ENCODE measurements at regions not wholly inside any gene's neighbourhood (a gene's known extent, or its start where the extent isn't known, plus 50 kb on each side); places are given as distances from the start of the nearest gene placed in this dataset.

GRCh38 chr2:188045016-188045415 lies 246.7 kb upstream of the GULP1 start:
- H2BK15ac ChIP-seq (ENCODE audit: low read depth, low read length): no peak overlapping the region
- dilution Hi-C loops (cut with HindIII; ENCODE audit: low sequenced_read_pairs, unreplicated experiment) (no loop called here), in situ Hi-C loops (cut with MboI; ENCODE audit: low sequenced_read_pairs) (no loop called here), intact Hi-C loops (cut with micrococcal nuclease) (no loop called here)
- ChIA-PET CTCF (no interaction called here), POLR2A (ENCODE audit: unreplicated experiment) (no interaction called here)
- ATAC-seq (ENCODE audit: low read depth) (no peak), DNase-seq (no peak)
- no peak overlapping the region for H4K91ac ChIP-seq (ENCODE audit: insufficient read depth, low read depth, low read length)
- H2BK20ac ChIP-seq (ENCODE audit: low read depth, low read length): no peak overlapping the region
- H3K4me3 ChIP-seq (ENCODE audit: insufficient read depth, low read depth, low read length): no peak overlapping the region
- no peak overlapping the region for H2AK9ac ChIP-seq (replicated peaks; ENCODE audit: low read depth, low read length, poor library complexity)
- H3K79me1 ChIP-seq (ENCODE audit: low read depth in 1 of 2, low read length in 2 of 2): no peaks in the 10 kb centered on the region
- BruUV-seq (replicated peaks): no TSS peak
- no peaks in the 10 kb centered on the region for H4K20me1 ChIP-seq (ENCODE audit: insufficient read depth, low read length)
- H2AK5ac ChIP-seq (ENCODE audit: low read depth, low read length): no peak overlapping the region
- TF ChIP-seq USF2 (IDR thresholded peaks at IDR 0.05; ENCODE audit: low read depth, low read length): no peak
- no peak for TF ChIP-seq FOS (IDR thresholded peaks at IDR 0.05; ENCODE audit: low read depth, low read length)
- TF ChIP-seq MXI1 (IDR thresholded peaks at IDR 0.05; ENCODE audit: borderline replicate concordance, low read depth, low read length): no peak
- TF ChIP-seq NFE2L2 (IDR thresholded peaks at IDR 0.05; ENCODE audit: low read depth, low read length): no peak
- H3K9me1 ChIP-seq (ENCODE audit: insufficient read depth, low read length): no peaks in the 10 kb centered on the region
- H3K36me3 ChIP-seq (ENCODE audit: control insufficient read depth, insufficient read depth, low read length): no peaks in the 10 kb centered on the region
- H2AFZ ChIP-seq (replicated peaks; ENCODE audit: low read length, poor library complexity): no peak overlapping the region
- H3K4me1 ChIP-seq (ENCODE audit: control insufficient read depth, insufficient read depth, low read length): peaks cover 2% of the 10 kb centered on the region; the same call in 1 of the 2 replicates
- no peak overlapping the region for H3K18ac ChIP-seq (ENCODE audit: low read depth, low read length)
- H3K27me3 ChIP-seq (ENCODE audit: control insufficient read depth, insufficient read depth, low read length): no peaks in the 10 kb centered on the region
- H3K23ac ChIP-seq (ENCODE audit: low read depth, low read length): no peak overlapping the region
- no peak overlapping the region for H4K8ac ChIP-seq (ENCODE audit: low read depth in 2 of 2, low read length in 2 of 2)
- H3K56ac ChIP-seq (ENCODE audit: extremely low read depth, insufficient read depth, low read length): no peak overlapping the region
- no peak overlapping the region for H3K27ac ChIP-seq (ENCODE audit: insufficient read depth, low read length)
- H3K4me2 ChIP-seq (ENCODE audit: low read depth, low read length): no peak overlapping the region
- H3K9ac ChIP-seq (ENCODE audit: low read depth, low read length): no peak overlapping the region
- H2BK5ac ChIP-seq (ENCODE audit: low read depth, low read length, poor library complexity, severe bottlenecking): no peak overlapping the region
- H3K4ac ChIP-seq (ENCODE audit: low read depth, low read length): no peak overlapping the region
- no peak overlapping the region for H3K14ac ChIP-seq (replicated peaks; ENCODE audit: low read depth, low read length)
- H2BK120ac ChIP-seq (ENCODE audit: low read depth, low read length): no peak overlapping the region
- H3K9me3 ChIP-seq (ENCODE audit: control insufficient read depth, insufficient read depth, low read length): no peaks in the 10 kb centered on the region
- H4K5ac ChIP-seq (ENCODE audit: low read depth, low read length): no peak overlapping the region
